Suppressor macrophage treated with lipopolysaccharide for 1 hour (primary cell): ENCODE measurements at regions not wholly inside any gene's neighbourhood (a gene's known extent, or its start where the extent isn't known, plus 50 kb on each side); places are given as distances from the start of the nearest gene placed in this dataset.

Source experiments
- DNase-seq, 3 donors: peaks; one replicate each; pipeline ENCODE4 v3.0.0-alpha.2; 2020 to 2022

DNA sequence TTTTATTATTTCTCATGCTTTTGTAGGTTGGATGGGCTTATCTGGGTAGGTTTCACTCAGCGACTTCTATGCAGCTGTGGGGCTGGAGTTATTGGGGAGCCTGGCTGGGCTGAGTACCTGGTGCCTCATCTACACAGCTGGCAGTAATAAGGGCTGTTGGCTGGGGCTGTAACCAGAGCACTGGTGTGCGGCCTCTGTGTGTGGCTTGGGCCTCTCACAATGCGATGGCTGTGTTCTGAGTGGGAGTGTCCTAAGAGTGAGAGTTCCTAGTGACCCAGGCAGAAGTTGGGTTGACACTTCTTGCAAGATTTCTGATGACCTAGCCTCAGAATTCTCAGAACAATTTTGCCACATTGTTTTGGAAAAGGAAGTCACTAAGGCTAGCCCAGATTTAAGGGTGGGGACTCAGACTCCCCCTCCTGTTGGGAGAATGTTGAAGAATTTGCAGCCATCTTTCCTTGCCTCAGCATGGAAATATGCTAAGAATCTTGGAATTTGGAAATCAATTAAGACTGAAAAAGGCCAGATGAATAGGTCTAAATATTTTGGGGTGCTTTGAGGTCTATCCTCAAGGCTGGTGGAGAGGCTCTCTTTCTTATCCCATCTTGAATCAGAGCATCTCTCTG lies 158.8 kb downstream of the SCP2D1 start:
- DNase-seq, result no peak

DNA sequence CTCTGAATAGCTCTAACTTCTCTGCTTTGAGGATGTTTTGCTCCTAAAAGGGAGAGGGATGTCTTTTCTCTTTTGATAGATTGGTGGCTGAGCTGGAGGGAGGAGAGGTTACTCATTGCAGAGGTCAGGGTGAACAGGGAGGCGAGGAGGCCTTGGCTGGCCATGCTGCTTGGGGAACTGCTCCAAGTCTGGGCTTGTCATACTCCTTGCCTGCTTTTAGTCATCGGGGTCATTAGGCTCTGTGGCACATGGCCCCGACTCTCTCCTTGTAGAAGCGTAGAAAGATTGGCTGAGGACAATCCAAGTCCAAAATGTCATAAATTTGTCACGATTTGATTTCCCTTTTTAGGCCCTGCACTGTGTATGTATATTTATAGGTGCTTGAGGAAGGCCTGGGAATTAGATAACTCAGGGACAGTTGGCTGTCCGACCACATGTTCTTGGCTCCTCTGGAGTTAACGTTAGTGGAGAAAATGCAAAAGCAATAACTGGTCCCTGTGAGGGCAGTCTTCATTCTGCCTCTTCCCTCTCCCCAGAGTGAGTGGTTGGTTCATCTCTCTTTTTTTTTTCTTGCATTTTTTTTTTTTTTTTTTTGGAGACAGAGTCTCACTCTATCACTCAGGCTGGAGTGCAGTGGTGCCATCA lies 160.1 kb downstream of the SCP2D1 start:
- no peak for DNase-seq

DNA sequence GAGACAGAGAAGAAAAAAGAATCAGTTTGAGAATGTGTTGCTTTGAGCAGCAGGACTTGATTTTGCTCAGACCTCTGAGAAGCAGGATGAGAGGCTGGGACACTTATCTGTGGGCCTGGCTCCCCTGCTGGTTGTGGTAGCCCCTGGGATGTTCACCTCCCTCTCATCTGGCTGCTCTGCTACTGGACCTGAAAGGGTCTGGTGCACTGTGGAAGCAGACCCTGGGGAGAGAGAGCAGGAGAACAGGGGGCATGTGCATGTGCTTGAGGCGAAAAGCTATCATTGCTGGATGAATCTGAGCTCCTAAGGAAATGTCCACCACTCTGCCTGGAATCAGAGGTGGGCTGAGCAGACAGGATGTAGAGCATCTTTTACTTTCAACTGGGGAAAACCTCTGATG lies 161.1 kb downstream of the SCP2D1 start:
- DNase-seq, result no peak

DNA sequence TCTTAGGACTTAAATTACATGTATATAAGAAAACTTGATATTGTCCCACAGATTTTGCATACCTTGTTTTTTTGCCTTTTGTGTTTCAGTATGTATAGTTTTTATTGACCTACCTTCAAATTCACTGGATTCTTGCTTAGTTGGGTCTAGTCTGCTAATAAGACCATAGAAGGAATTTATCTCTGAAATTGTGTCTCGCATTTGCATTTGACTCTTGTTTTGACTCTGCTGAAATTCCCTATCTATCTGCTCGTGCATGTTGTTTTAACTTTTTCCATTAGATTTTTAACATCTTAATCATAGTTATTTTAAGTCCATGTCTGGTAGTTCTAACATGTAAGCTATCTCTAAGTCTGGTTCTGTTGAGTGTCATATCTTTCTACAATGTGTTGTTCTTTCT lies 163.9 kb downstream of the SCP2D1 start:
- no peak for DNase-seq

DNA sequence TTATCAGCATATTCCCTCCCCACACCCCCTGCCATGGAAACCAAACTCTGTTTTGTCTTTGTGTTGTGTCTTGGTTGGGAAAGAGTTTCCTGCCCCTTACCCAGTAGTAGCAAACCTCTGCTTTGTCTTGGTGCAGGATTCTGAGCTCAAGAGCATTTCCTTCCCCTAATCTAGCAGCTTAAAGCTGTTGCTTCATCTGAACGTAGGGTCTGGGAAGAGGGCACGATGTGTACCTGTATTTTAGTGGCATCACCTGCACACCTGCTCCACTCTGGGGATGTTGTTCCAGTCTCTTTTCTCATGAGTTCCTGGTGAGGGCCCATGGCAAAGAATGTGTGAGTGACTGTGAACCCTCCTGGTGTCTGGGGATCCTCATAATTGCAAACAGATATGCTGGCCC lies 164.7 kb downstream of the SCP2D1 start:
- DNase-seq, result no peak

DNA sequence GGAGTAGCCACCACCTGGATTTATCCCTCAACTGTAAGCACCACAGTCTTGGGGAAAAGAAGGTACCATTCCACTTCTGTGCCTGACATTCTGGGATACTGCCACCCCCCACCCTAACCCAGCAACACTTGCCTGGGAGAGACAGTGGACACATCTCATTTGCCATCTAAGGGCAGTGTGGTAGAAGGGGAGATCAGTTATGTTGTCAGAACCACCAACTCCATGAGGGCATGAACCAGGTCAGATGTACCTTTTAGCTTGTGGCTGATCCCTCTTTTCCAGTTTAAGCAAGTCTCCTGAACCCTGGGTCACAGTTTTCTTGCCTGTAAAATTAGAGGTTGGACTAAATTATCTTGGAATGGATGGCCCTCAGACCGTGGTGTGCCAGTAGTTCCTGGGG lies 165.5 kb downstream of the SCP2D1 start:
- DNase-seq, result no peak

DNA sequence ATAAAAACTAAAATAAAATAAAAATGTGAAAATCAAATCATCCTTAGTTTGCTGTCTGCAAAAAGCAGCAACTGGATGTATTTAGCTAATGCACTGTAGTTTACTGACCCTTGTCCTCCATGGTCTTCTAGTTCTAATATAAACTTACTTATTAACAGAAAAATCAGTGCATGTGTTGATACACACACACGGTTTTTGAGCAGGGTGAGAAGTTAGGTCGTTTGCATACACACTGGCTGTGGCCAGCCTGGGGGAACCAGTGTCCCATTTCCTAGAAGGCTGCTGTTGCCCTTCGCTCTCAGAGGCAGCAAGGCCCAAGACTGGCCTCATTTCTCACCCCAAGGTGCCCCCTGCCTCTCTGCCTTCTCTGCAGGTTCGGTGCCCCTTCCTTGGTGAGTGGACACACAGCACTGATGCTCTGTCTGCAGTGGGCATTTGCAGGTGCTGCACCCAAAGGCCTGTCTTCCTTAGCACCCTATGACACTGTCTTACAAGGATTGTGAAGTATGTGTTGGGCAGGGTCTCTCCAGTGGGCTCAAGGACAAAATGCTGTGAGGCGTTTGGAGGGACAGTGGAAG lies 168.5 kb downstream of the SCP2D1 start:
- DNase-seq, result no peak

DNA sequence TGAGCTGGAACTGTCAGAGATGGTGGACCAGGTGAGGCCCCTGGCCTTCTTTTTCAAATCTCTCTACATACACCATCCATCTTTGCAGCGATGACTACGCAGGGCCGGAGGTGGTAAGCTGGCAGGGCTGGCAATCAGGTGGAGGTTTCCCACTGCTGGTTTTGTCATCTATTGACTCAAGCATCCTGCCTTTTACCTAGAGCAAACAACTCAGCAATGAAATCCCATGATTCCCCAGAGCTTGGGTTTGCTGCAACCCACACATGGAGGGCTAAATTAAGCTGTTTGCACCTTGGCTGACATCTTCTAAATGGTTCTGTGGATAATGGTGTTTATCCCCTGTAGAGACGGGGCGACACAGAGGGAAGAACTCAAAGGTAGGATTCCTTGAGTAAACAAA lies 170.2 kb downstream of the SCP2D1 start:
- DNase-seq, result no peak

DNA sequence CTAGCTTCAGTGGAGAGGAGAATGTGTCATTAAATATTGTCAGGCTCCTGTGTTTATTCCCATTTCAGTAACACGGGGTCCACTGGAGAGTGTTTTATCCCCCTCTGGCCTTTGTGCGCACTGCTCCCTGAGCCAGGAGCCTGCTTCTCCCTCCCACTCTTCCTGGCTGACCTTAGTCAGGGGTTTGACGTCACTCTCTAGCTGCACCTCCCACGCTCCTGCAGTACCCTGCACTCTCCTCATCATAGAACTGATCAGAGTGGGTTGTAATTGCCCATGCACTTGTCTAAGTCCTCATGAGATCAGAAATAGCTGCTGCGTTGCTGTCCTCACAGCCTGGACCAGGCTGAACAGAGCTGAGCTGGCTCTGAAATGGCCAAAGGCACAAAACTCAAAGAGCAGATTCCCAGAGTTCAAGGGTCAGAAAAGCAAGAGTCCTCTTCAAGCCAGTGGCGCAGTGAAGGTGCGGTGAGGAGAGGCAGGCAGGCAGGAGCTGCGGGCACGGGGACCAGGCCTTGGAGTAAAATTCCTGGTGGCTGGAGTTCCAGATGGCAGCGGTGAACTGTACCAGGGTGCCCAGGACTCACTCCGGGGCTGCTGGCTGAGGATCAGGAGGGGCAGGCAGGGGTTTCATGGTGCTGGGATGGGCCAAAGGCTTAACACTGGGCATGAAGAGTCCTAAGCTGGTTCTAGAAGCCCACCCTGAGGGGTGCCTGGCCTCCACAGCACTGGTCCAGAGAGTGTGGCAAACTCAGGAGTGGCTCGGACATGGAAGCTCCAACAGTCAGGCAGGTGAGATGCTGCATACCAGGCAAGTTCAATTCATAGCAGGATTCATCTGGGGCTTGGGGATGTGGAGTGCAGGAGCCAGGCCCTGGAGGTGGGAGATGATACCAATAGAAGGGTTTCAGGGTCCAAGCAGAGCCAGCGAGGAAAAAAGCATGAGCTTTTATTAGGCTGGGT lies 170.9 kb downstream of the SCP2D1 start:
- peak in 2 of 3 donors; percentile 3 to 5 for DNase-seq

DNA sequence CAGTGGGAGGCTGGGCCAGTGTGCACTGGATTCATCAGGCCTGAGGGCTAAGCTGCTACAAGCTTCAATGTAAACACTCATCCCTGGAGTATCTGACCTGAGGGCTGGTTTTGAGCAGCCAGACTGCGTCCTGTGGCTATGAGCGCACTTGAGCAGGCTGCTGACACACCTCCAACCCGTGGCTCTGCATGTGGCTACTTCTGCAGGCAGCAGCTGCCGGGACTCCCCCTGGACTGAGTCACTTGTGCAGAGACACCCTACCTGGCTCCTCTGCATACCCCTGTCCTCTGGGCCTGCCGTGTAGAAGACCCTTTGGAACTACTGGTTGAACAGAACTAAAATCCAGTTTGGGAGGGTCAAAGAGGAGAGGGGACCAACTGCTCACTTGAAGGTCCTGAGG lies 172.0 kb downstream of the SCP2D1 start:
- DNase-seq, result no peak

DNA sequence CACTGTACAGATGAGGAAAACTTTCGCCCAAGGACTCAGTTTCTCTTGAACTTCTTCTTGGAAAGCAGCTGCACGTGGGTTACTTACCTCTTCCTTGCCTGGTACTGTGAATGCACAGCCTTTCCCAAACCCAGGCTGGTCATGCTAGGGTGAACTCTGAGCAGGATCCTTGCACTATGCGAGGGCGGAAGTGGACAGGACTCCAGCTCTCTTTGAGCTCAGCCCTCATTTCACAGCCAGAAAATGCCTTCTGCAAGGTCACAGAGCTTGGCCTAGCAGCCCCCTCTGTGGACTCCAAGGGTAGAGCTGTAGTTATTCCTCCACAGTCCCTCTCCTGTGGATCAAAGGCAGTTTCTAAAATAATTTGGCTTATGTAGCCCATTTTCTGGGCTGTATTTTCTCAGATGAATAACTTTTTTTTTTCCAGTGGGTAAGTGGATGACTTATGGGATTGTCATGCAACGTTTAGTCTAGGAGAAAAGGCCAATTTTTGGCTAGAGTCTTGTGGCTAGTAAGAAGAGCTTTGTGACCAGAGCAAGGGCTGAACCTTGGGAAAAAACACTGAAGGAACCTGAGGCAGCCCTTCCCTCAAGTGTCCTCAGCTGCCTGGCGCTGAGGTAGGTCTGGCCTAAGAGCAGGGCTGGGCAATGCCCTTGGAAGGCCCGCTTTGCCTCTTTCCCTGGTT lies 172.7 kb downstream of the SCP2D1 start:
- no peak for DNase-seq

DNA sequence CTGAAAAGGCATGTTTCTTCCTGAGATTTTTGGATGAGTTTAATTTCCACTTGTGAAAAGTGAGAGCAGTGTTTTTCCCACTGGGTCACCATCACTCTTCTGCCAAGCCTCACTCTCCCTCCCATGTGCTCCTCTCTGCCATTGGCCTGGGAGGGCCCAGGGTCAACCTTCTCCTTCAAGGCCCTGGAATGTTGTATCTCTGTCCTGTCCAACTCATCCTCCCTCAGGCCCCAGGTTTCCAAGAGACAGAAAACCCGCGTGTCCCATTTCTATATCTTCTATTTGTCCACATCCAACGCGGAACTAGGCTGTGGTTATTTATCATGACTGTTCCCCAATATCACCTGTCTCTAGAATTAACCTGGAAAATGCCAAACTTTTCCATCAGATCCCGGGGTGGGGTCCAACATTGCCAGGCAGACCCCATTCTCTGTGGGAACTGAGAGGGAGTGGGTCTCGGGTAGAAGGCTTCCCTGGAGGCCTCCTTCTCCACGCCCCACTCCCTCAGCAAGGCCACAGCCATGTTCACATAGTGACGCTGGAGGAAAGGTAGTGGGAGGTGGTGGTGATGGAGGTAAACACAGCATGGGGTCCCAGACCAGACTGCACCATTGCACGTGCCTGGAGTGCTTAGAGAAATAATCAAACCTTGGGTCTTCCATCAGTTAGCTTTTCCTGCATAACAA lies 173.5 kb downstream of the SCP2D1 start:
- DNase-seq, result no peak

DNA sequence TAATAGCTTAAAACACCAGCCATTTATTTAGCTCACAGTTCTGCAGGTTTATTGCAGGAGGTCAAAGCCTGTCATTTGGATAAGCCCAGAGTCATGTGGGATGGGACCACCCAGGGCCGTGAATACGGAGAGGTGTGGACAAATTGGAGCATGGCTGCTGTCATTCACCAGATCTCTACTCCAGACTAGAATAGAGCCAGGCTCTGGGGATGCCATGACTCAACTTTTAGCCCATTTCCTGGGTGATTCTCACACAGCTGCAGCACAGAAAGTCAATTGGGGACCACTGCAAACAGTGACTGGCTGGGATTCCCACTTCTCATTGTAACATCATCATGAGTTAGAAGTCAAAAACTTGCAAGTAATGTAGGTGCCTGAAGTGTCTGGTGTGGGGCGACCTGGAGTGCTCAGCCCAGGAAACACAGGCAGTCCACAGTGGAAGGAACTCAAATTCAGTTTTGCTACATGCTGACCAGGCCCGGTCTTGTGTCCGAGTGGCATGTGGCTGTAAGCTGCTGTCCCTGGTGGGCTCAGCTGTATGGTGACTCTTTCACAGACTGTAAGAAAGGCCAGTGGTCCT lies 174.3 kb downstream of the SCP2D1 start:
- DNase-seq, result no peak

DNA sequence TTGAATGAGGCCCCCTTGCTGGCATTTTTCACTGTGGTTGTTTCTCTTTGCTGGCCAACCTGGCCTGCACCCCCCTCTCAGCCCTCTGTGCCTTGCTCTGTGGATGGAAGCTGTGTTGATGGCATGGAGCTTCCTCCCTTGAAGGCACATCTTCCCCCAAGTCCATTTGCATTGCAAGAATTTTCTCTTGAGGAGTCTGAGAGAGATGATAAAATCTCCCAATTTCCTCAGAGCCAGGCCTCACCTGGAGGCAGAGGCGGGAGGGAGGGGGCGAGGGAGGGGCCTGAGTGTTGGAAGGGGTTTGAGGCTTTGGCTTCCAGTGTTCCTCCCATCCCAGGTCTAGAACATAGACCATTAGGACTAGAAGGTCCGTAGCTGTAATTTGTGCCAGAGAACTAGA lies 175.1 kb downstream of the SCP2D1 start:
- DNase-seq, result no peak

DNA sequence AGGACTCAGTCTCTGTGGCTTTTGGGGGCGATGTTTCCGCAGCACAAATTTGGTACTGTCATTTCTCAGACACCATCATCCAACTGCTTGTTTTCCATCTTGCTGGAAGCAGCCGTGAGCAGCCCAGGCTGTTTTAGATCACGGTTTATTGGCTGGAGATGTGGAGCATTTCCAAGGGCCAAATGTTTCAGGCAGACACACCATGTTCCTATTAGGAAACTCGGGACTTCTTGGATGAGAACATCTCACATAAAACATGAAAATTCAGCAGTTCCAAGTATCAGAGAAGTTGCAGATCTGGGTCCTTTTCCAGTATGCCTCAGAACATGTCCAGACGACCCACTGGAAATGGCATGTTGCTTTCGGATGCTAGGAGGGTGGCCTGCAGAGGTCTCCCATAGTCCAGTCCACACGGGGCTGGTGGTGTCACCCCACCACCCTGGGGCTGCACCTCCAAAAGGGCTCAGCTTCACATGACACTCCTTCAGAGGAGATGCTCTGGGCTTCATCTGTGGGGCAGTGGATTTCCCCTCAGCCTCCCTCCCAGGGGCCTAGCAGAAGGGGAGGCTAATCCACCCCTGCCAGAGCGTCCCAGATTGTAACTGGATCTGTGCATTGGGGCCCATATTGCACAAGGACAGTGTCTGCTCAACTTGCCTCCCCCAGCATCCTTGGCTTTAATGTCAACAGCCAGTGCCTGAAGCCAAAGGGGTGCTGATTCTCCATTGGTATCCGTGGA lies 176.3 kb downstream of the SCP2D1 start:
- no peak for DNase-seq

DNA sequence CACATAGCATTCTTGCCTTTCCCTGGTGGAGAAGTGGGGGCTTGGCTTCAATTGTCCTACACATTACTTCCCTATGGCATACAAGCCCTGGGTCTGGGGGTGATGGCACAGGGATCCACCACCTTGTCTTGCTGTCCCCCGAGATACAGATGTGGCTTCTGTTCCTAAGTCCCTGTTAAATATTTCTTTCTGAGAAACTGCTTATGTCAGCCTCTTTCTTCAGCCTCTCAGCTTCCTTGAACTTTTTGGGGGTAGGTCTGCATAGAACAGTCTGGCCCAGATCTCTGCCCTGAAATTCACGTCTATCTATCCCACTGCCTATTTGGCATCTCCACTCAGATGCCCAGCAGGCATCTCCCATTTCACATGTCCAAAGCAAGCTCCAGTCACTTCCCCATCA lies 177.4 kb downstream of the SCP2D1 start:
- no peak for DNase-seq

DNA sequence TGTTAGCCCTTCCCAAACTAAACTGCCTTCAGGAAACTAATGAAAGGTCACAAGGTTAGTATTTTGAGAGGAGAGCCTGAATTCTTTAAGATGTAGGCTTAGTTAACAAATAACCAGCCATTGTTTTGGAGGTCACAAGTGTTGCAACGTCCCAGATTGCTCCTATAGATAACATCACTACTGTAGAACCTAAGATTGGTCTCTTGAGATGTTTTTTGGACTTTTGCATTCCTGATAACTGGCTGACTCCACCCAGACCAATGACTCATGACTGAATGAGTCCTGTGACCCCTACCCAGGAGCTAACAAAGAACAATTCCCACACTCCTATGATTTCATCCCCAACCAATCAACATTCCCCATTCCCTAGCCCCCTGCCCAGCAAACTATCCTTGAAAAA lies 178.8 kb downstream of the SCP2D1 start:
- DNase-seq, result no peak

DNA sequence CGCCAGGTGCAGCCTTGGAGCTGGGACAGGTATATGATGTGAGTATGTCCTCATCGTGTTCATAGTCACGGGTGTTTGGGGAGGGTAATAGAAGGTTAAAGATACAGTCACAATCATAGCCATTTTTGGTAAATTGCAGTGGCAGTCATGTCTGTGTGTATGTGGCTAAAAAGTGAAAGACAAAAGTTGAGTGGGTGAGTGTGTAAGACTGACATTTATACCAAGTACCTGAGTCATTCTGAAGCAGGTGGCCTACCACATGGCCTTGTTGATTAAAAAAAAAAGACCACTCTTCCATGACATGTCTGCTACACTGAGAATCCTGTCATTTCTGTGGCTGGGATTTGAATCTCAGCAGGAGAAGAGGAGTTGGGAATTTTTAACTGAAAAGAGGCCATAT lies 181.9 kb downstream of the SCP2D1 start:
- no peak for DNase-seq

DNA sequence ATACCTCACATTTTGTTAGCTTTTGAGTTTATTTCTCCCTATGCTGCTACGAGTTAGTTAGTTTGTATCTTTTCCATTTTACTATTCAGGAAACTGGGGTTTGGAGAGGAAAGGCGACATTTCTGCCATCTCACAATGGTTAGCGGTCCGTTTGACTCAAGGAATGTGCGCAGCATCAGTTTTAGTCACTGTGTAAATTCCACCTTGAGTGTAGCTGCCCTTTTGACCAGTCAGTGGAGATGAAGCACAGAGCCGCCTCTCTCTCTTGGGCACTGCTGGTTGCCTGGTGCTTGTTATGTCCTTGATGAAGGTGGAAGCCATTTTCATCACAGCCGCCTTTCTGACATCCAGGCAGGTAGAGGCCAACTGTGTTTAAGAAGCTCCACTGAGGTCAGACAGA lies 185.5 kb downstream of the SCP2D1 start:
- no peak for DNase-seq

DNA sequence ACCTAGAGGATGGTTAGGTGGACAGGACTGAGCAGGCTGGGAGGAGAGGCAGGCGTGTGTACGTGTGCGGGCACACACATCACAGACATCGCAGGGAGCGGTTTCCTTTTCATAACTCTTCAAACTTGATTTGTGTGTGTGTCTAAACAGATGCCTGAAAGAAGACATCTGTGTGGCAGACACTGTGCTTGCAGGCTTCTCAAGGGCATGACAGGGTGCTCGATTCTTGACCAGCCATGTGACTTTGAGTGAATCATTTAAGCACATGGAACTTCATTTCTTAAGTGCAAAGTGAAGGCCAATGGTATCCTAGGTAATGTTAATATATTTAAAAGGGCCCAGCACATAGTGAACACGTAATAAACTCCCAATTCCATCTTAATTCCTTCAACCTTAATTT lies 186.5 kb downstream of the SCP2D1 start:
- DNase-seq, result no peak

DNA sequence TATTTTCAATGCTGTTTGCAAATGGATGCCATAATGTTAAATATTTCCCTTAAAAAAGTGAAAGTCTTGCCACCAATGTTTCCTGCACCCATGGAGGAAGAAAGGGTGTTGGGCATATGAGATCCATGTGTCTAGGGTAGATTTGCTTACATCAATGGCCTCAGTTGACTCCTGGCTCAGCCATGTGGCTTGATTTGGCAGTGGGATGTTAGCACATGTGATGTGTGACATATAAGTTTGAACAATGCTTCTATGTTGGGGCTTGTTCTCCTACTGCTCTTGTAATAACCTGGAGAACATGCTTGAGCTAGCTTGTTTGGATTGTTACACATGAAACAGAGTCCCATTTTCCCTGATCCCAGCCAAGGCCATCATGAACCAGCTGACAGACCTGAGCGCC lies 187.6 kb downstream of the SCP2D1 start:
- no peak for DNase-seq
